ENCODE measurements at regions not wholly inside any gene's neighbourhood (a gene's known extent, or its start where the extent isn't known, plus 50 kb on each side); places are given as distances from the start of the nearest gene placed in this dataset.
A peak's percentile ranks its signal among the peaks of the same experiment; 100 is the strongest.

- no peak for DNase-seq (ENCODE audit: low spot score)
These were observed 999.5 kb downstream of the JRKL start for GRCh38 chr11:97389270-97389669.

- DNase-seq (ENCODE audit: low spot score), result no peak
These were observed 1008.4 kb downstream of the JRKL start for GRCh38 chr11:97398246-97398645.

DNA sequence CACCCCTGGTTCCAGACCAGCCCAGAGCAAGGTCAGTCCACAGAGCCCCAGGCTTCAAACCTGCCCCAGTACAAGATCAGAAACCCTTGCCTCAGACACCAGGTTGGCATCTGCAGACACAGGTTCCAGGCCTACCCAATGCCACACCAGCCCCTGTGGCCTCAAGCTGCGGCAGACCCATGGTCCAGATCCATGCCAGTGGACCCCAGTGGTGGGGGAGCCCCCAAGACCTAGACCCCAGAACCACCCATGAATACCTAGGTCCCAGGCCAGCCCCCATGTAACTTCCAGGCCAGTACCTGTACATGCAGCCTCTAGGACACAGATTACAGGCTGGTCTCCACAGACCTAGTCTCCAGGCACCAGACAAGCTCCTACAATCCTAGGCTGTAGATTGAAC, 1019.3 kb downstream of the JRKL start:
- DNase-seq (ENCODE audit: low spot score), result no peak

GRCh38 chr11:97414801-97415200, 1025.0 kb downstream of the JRKL start:
- DNase-seq (ENCODE audit: low spot score), result no peak

GRCh38 chr11:97419729-97420128, 1029.9 kb downstream of the JRKL start:
- DNase-seq (ENCODE audit: low spot score), result no peak

DNA sequence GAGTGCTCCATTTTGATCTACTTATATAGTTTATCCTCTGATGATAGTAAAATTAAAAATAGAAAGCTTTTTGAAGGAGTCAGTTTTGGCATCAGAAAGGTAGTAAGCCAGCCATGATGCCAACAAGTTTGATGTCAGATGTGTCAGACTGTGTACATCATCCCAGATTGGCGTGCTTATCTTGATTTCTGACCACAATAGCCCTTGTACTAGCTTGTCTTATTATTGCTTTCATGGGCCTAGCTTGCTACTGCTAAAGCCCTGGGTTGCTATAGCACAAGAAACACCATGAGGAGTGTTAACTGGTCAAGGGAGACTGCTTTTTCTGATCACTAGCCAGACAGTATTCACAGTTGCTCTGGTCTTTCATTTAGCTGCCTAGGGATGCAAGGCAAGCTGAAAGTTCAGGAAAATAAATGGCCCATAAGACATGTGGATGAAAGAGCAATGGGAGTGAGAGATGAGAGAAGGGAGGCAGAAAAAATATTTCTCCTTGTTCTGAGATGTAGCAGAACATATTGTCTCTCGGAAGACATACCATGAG, 1038.5 kb downstream of the JRKL start:
- DNase-seq (ENCODE audit: low spot score), result no peak

DNA sequence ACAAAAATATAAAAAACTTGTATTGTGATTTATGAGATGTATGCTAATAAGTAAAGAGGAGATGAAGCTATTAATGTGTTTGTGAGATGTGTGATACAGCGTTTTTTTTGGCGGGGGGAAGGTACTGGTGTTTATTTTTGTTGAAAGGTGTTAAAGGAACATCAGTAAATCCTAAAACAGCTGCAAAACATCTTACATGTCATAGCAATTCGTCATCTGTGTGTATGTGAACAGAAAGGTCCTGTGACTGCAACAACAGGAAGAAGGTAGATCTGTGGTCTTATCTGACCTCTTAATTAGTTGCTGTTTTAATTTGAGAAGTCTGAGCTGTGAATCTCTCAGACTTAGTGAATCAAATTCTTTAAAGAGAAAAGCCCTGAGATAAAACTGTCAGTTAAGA, 1041.1 kb downstream of the JRKL start:
- DNase-seq (ENCODE audit: low spot score), result no peak

DNA sequence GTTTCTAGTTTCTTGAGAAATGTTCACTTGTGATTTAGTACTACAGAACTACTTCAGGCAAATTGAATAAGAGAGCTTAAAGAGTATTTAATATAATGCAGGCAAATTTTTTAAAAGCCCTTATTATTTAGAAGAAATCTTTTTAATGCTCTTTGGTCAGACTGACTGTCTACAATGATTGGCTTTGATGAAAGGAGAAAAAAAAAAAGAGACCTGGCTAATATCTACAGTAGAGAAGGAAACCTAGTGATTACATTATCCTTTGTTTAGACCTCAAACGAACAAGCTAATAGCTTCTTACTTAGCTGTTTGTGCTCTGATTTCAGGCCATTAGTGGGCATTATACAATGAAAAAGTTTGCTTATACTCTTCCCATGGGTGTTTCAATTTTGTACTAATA, 1043.1 kb downstream of the JRKL start:
- peak; percentile 86 for DNase-seq (ENCODE audit: low spot score)

DNA sequence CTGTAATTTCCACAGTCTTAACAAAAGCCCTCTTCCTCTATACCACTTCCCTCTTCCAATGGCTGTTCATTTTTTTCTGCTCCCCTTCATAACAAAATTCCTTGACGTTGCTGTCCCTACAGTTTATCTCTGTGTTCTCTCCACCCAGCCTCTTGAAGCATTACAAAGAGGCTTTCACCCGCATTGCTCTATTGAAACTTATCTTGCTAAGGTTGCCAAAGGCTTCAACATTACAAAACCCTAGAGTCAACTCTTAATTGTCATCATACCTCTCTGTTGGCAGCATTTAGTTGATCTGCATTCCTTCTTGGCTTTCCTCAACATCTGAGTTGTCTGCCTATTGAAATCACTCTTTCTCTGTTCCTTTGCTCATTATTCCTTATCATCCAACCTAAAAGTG, 1055.7 kb downstream of the JRKL start:
- no peak for DNase-seq (ENCODE audit: low spot score)

GRCh38 chr11:97451441-97451840, 1061.6 kb downstream of the JRKL start:
- DNase-seq (ENCODE audit: low spot score), result no peak

DNA sequence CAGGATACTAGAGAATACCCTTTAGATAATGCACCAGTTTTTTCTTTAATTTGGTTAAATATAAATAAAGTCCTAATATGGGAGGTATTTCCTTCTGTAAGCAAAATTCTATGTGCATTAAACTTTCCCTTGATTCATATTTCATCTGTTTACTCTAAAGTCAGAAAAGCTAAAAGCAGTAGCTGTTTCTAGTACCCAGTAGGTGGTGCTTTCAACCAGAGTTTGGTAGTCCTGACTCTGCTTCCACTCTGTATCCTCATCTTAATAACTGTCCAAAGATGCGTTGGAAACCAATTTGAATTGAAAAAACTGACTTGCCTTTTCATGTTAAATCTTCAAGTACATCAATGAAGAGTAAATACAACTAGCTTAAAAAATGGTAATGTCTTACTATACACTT, 1065.2 kb downstream of the JRKL start:
- DNase-seq (ENCODE audit: low spot score), result no peak

DNA sequence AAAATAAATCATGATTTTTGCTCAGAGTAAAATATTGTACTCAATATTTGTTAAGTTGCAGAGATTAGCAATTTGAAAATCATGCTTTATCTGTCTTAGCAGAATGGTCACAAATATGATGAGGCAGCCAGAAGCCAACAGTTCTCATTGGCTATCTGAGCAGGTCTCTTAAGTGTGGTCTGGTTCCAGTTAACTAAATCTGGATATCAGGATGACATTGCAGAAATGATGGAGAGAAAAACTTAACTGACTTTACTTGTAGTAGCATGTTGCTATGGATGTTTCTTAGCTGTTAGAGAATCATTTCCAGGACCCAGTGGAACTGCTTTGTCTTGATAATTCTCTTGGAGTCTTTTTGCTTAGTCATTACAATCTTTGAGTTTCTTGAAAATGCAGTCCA, 1070.3 kb downstream of the JRKL start:
- DNase-seq (ENCODE audit: low spot score), result no peak

GRCh38 chr11:97461044-97461880, 1071.4 kb downstream of the JRKL start:
- no peak for DNase-seq (ENCODE audit: low spot score)

DNA sequence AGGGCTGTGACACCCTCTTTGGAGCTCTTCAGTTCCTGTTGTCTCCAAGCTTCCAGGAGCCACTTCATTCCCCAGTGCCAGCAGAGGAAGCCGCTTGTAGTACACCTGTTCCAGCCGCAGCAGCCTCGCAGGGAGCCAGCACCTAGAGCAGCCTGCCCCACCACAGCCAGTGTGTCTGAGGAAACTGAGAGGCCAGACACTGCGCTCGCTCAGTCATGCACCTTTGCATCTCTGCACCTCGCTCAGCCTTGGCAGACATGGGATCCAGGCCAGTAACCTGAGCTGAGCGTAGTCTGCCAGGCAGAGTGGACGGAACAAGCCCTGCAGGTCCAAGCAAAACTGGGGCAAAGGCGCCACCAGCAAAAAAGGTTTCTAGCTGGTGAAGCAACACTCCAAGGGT, 1072.1 kb downstream of the JRKL start:
- no peak for DNase-seq (ENCODE audit: low spot score)

DNA sequence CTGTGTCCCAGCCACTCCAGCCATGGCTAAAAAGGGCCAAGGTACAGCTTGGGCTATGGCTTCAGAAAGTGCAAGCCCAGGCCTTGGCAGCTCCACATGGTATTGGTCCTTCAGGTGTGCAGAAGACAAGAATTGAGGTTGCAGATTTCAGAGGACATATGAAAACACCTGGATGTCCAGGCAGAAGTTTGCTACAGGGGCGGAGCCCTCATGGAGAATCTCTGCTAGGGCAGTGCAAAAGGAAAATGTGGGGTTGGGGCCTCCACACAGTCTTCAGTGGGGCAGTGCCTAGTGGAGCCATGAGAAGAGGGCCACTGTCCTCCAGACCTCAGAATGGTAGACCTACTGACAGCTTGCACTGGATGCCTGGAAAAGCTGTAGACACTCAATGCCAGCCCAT, 1074.1 kb downstream of the JRKL start:
- DNase-seq (ENCODE audit: low spot score), result no peak

GRCh38 chr11:97471480-97471879, 1081.7 kb downstream of the JRKL start:
- no peak for DNase-seq (ENCODE audit: low spot score)

GRCh38 chr11:97487387-97487786, 1097.6 kb downstream of the JRKL start:
- no peak for DNase-seq (ENCODE audit: low spot score)

GRCh38 chr11:97498891-97499290, 1109.1 kb downstream of the JRKL start:
- DNase-seq (ENCODE audit: low spot score), result no peak

DNA sequence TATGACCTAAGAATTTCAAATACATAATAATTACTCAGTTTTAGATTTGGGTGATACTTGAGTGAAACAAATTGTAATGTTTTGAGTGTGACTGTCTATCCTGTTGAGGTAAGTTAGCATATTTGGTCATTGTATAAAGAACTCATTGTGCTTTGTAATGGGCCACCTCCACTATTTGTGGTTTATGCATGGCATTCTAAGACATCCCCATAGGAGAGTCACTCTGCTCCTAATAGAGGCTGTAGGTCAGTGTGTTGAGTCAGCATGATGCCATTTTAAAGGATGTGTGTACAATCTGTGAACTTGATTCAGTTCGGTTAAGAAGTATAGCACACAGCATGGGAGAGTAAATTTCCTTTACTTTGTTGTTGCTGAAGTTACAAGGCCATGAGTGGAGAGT, 1112.4 kb downstream of the JRKL start:
- no peak for DNase-seq (ENCODE audit: low spot score)

GRCh38 chr11:97506076-97506759, 1116.4 kb downstream of the JRKL start:
- DNase-seq (ENCODE audit: low spot score), result peak; percentile 67

- no peak for DNase-seq (ENCODE audit: low spot score)
These were observed 1124.6 kb downstream of the JRKL start for GRCh38 chr11:97514446-97514845.

DNA sequence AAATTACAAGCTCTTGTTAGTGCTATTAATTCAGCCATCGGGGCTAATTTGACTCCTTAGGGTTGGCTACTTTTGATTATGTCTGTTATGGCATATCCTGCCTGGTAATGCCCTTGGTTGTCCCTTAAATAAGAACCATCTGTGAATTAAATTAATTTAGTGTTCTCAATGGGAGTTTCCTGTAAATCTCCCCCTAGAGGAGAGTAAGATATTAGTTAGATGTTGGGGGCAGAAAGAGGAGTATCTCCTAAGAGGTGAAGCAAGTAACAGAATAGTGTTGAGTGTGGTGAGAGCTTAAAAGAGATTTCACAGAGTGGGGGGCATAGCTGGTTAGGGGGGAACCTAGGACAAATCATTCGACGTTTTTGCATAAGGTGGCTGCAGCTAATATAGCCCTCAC, 1126.9 kb downstream of the JRKL start:
- DNase-seq (ENCODE audit: low spot score), result no peak

- DNase-seq (ENCODE audit: low spot score), result no peak
These were observed 1135.5 kb downstream of the JRKL start for GRCh38 chr11:97525273-97525672.

Measured in umbilical cord (tissue), 1 donor.